Parathyroid adenoma (tissue), 2 donors: ENCODE measurements at regions not wholly inside any gene's neighbourhood (a gene's known extent, or its start where the extent isn't known, plus 50 kb on each side); places are given as distances from the start of the nearest gene placed in this dataset.
"Not testable (repeated sequence)": the region's sequence is repeated elsewhere in the genome, so short reads cannot be mapped to it uniquely, and the experiment has no call there.

ENCODE experiments used
- H2AFZ ChIP-seq: fragments of 300-600 bp; sonication (generic); one replicate; pipeline ENCODE4 v1.7.0; 2017; ENCODE audit warnings: antibody characterized with exemption, mild to moderate bottlenecking
- H3K27ac ChIP-seq: fragments of 300-600 bp; sonication (generic); one replicate; pipeline ENCODE4 v1.7.0; 2017
- H3K27me3 ChIP-seq: fragments of 300-600 bp; sonication (generic); one replicate; pipeline ENCODE4 v1.7.0; 2017; ENCODE audit warnings: low read length; ENCODE audit not compliant: control insufficient read depth, insufficient read depth
- H3K36me3 ChIP-seq: fragments of 300-600 bp; sonication (generic); one replicate; pipeline ENCODE4 v1.7.0; 2017; ENCODE audit warnings: low read length; ENCODE audit not compliant: control insufficient read depth, insufficient read depth
- H3K4me1 ChIP-seq: fragments of 300-600 bp; sonication (generic); one replicate; pipeline ENCODE4 v1.7.0; 2017; ENCODE audit warnings: control low read depth
- H3K4me2 ChIP-seq: fragments of 300-600 bp; sonication (generic); one replicate; pipeline ENCODE4 v1.7.0; 2017; ENCODE audit warnings: low read length
- H3K4me3 ChIP-seq: fragments of 300-600 bp; sonication (generic); one replicate; pipeline ENCODE4 v1.7.0; 2017; ENCODE audit warnings: low read depth, low read length
- H3K79me2 ChIP-seq: fragments of 300-600 bp; sonication (generic); one replicate; pipeline ENCODE4 v1.7.0; 2017; ENCODE audit warnings: control low read depth
- H3K9ac ChIP-seq: fragments of 300-600 bp; sonication (generic); one replicate; pipeline ENCODE4 v1.7.0; 2017; ENCODE audit warnings: mild to moderate bottlenecking
- H3K9me3 ChIP-seq: fragments of 300-600 bp; sonication (generic); one replicate; pipeline ENCODE4 v1.7.0; 2017; ENCODE audit warnings: low read length; ENCODE audit not compliant: control insufficient read depth
- CTCF ChIP-seq: fragments of 300-600 bp; sonication (generic); IDR thresholded peaks from one replicate; pipeline ENCODE4 v1.7.0; 2017; ENCODE audit warnings: antibody characterized with exemption, mild to moderate bottlenecking
- donor health status: primary hyperparathyroidism.

GRCh38 chr5:30447431-30447830, 746.1 kb upstream of the CDH6 start:
- Histone ChIP-seq H3K27ac (no peak overlapping the region), H3K79me2 (no peaks in the 10 kb centered on the region), H3K36me3 (no peaks in the 10 kb centered on the region), H2AFZ (no peak overlapping the region), H3K4me2 (peak overlapping the region; percentile 42), H3K9ac (no peak overlapping the region), H3K9me3 (no peaks in the 10 kb centered on the region), H3K4me3 (no peak overlapping the region), H3K27me3 (no peaks in the 10 kb centered on the region), H3K4me1 (no peaks in the 10 kb centered on the region)
- no peak for TF ChIP-seq CTCF

- H3K4me3 ChIP-seq, result no peak overlapping the region
- no peak overlapping the region for H3K4me2 ChIP-seq
- no peaks in the 10 kb centered on the region for H3K27me3 ChIP-seq
- H3K36me3 ChIP-seq, result no peaks in the 10 kb centered on the region
- H3K79me2 ChIP-seq, result no peaks in the 10 kb centered on the region
- H3K4me1 ChIP-seq, result no peaks in the 10 kb centered on the region
- H3K9ac ChIP-seq, result no peak overlapping the region
- no peak overlapping the region for H2AFZ ChIP-seq
- H3K9me3 ChIP-seq, result no peaks in the 10 kb centered on the region
- H3K27ac ChIP-seq, result no peak overlapping the region
- TF ChIP-seq CTCF, result no peak
Measured at GRCh38 chr5:30446456-30446855, 747.0 kb upstream of the CDH6 start.

- H3K27me3 ChIP-seq, result no peaks in the 10 kb centered on the region
- TF ChIP-seq CTCF, result no peak
- no peaks in the 10 kb centered on the region for H3K79me2 ChIP-seq
- no peaks in the 10 kb centered on the region for H3K36me3 ChIP-seq
- H3K27ac ChIP-seq, result no peak overlapping the region
- peaks cover 2% of the 10 kb centered on the region for H3K9me3 ChIP-seq
- H3K9ac ChIP-seq, result no peak overlapping the region
- H3K4me1 ChIP-seq, result no peaks in the 10 kb centered on the region
- H3K4me3 ChIP-seq, result no peak overlapping the region
- H3K4me2 ChIP-seq, result no peak overlapping the region
- H2AFZ ChIP-seq, result no peak overlapping the region
Measured at GRCh38 chr5:30438785-30439184, 754.7 kb upstream of the CDH6 start.

- Histone ChIP-seq H3K27me3 (no peaks in the 10 kb centered on the region), H3K9ac (no peak overlapping the region), H3K4me2 (no peak overlapping the region), H3K4me3 (no peak overlapping the region), H3K9me3 (peaks cover 2% of the 10 kb centered on the region), H2AFZ (no peak overlapping the region), H3K4me1 (no peaks in the 10 kb centered on the region), H3K27ac (no peak overlapping the region), H3K79me2 (no peaks in the 10 kb centered on the region), H3K36me3 (no peaks in the 10 kb centered on the region)
- no peak for TF ChIP-seq CTCF
Measured at GRCh38 chr5:30436691-30437090, 756.8 kb upstream of the CDH6 start.

GRCh38 chr5:30428866-30429407, 764.5 kb upstream of the CDH6 start:
- H3K4me1 ChIP-seq, H3K4me3 ChIP-seq, H3K27ac ChIP-seq, H3K27me3 ChIP-seq, H3K4me2 ChIP-seq, H3K79me2 ChIP-seq, H3K36me3 ChIP-seq, H2AFZ ChIP-seq, H3K9ac ChIP-seq, H3K9me3 ChIP-seq: not testable (repeated sequence)
